Vagina (tissue), 2 donors: ENCODE measurements at regions not wholly inside any gene's neighbourhood (a gene's known extent, or its start where the extent isn't known, plus 50 kb on each side); places are given as distances from the start of the nearest gene placed in this dataset.

Experiments used
- POLR2A ChIP-seq, 2 donors: fragments of 450-650 bp; IDR thresholded peaks; one replicate each; pipeline ENCODE4 v1.6.1; 2017; ENCODE audit warnings: antibody characterized with exemption in 2 of 2, mild to moderate bottlenecking in 2 of 2, moderate library complexity in 2 of 2
- TF ChIP-seq, protein P1 (sequence below), 3 experiments: fragments of 450-650 bp in 2 of 3; fragments of 200-600 bp in 1 of 3; sonication (generic) in 1 of 3; IDR thresholded peaks; one replicate each; pipeline ENCODE4 v1.5.1; 2017 to 2019; ENCODE audit warnings: antibody characterized with exemption in 3 of 3, mild to moderate bottlenecking in 2 of 3, moderate library complexity in 2 of 3

DNA sequence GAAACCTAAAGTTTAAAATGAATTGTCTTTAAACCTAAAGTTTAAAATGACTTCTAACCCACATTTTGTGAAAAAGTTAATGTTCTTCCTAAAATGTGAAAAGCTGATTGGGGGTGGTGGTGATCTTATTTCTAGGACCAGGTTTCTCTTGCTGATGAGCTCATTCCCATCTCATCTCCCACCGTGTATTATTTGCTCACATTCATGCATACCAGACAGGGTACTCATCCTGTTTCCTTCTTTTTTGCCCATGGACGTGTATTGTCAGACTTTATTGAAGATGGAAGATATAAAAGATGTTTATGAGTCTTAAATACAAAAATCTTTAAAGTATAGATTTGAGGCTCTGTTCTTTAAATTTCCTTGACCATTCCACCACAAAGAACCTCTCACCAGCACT, 70.1 kb upstream of the MPHOSPH6 start:
- TF ChIP-seq, protein P1, sequence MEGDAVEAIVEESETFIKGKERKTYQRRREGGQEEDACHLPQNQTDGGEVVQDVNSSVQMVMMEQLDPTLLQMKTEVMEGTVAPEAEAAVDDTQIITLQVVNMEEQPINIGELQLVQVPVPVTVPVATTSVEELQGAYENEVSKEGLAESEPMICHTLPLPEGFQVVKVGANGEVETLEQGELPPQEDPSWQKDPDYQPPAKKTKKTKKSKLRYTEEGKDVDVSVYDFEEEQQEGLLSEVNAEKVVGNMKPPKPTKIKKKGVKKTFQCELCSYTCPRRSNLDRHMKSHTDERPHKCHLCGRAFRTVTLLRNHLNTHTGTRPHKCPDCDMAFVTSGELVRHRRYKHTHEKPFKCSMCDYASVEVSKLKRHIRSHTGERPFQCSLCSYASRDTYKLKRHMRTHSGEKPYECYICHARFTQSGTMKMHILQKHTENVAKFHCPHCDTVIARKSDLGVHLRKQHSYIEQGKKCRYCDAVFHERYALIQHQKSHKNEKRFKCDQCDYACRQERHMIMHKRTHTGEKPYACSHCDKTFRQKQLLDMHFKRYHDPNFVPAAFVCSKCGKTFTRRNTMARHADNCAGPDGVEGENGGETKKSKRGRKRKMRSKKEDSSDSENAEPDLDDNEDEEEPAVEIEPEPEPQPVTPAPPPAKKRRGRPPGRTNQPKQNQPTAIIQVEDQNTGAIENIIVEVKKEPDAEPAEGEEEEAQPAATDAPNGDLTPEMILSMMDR (IDR thresholded peaks at IDR 0.05) = no peak
- TF ChIP-seq POLR2A (IDR thresholded peaks at IDR 0.05) = no peak
